GM18909 (cell line): ENCODE measurements at regions not wholly inside any gene's neighbourhood (a gene's known extent, or its start where the extent isn't known, plus 50 kb on each side); places are given as distances from the start of the nearest gene placed in this dataset.

Experiments used
- ATAC-seq: cut with Tn5 transposase; IDR thresholded peaks from one replicate; pipeline ENCODE4 v1.9.1; 2021; ENCODE audit warnings: mild to moderate bottlenecking; ENCODE audit not compliant: unreplicated experiment, poor library complexity

- ATAC-seq, result no peak
Observed at GRCh38 chr2:21468624-21469023, 344.9 kb downstream of the TDRD15 start.

DNA sequence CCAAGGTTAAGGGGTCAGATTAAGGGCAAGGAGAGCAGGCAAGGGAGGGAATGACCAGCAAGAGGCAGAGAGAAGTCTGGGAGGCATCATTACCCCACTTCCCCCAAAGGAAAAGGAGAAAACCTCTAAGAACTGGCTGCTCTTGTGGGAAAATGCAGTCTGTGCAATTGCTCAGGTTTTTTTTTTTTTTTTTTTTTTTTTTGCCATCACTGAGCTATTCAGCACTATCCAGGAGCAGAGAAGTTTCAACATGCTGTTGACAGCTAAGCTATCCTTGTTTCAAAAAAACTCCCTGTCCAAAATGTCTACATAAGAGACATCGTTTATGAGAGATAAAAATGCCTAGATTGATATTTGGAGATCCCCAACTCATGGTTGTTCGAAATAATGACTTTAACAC lies 345.4 kb downstream of the TDRD15 start:
- ATAC-seq, result no peak

DNA sequence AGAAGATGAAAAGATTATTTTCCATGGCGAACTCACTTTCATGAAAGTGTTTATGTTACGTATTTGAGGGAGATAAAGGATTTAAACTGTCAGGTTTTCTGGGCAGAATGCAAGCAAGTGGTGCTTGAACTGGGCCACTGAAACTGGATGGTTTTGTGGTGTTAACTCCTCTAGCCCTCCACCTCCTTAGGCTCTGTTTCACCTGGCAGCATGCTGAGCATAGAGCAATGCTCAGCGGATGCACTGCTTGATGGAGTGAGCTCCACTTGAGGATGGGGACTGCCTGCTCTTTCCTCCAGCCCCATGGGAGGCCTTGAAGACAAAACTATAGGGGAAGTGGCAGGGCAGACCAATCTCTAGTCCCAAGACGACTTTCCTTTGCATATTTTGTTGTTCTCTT lies 345.8 kb downstream of the TDRD15 start:
- no peak for ATAC-seq

DNA sequence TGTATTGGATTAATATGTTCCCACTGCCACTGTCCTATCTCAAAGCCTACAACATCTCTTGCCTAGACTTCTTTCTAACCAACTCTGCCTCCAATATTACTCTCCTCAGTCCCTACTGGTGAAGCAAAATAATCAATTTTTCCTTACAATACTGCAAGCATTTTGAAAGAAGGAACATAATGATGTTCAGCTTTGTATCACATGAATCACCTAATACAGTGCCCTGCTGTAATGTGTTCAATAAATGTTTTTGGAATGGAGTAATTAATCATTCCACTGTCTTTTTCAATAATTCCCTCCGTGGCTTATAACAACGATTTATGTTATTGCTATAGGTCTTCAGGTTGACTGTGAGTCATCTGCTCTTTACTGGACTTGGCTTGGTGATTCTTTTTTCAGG lies 356.4 kb downstream of the TDRD15 start:
- no peak for ATAC-seq

GRCh38 chr2:21484643-21485042 lies 360.9 kb downstream of the TDRD15 start:
- ATAC-seq, result no peak

DNA sequence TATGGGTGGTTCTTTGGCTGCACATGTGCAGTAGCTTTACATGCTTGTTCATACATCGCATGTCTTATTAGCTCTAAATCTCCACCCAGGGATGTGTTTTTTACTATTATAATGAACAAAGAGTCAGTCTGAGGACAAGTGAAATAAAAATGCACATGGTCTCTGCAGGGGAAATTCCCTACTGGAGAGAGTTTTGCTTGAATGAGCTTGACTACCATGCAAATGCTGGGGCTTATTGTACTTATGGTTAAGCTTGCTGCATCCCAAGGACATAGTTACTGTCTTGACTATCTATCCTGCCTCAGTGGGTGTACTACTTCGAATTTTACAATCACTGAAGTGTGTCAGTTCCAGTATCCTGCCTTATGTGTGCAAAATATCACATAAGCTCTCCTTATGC lies 362.7 kb downstream of the TDRD15 start:
- ATAC-seq, result no peak

DNA sequence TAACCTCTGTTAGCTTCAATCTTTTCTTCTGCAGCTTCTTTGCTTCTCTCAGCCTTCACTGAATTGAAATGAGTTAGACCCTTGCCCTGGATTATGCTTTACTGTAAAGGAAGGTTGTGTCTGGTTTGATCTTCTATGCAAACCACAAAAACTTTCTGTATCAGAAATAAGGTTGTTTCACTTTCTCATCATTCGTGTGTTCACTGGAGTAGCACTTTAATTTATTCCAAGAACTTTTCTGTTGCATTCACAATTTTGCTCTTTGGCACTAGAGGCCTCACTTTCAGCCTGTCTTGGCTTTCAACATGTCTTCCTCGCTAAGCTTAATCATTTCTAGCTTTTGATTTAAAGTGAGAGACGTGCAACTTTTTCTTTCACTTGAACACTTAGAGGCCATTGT lies 365.3 kb downstream of the TDRD15 start:
- no peak for ATAC-seq

DNA sequence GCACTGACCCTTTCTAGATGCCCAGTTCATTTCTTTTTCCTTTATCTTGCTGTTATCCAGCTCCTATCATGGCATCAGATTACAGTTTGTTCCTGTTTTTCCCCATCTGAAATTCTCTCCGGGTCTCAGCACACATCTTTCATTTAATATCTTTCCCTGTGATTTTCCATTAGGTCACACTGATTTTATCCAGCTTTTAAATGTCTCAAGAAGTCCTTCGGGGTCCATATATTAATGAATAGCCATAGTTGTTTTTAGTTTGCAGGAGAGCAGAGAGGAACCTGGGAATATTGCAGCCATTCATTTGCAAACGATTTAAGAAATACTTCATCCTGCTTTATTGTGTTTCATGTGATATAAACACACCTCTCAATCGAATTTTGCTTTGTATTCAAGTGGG lies 374.2 kb downstream of the TDRD15 start:
- ATAC-seq, result no peak

DNA sequence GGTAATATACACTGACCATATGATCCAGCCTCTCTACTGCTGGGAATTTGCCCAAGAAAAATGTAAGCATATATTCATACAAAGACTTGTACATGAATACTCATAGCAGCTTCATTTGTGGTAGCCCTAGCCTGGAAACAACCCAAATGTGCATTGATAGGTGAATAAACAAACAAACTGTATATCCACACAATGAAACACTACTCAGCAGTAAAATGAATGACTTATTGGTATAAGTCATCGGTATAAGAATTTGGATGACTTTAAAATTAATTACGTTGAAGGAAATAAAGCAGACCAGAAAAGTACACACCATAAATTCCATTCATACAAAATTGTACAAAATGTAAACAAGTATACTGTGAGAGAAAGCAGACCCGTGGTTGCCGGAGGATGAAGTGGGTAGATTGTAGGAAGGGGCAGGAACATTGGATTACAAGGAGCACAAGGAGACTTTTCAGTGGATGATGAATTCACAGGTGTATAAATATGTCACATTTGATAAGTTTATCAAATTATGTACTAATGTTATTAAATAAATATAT lies 376.7 kb downstream of the TDRD15 start:
- no peak for ATAC-seq

- no peak for ATAC-seq
Observed at GRCh38 chr2:21501376-21502027, 377.7 kb downstream of the TDRD15 start.

DNA sequence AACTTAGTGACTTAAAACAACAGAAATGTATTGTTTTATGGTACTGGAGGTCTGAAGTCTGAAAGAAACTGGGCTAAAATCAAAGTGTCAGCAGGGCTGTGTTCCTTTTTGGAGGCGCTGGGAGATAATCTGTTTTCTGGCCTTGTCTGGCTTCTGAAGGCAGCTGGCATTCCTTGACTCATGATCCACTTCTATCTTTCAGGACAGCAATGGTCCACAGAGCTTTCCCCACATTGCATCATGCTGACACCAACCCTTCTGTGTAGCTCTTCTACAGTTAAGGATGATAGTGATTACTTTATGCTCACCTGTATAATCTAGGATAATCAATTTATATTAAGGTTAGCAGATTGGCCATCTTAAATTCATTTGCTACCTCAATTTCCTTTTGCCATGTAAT lies 392.1 kb downstream of the TDRD15 start:
- ATAC-seq, result no peak

DNA sequence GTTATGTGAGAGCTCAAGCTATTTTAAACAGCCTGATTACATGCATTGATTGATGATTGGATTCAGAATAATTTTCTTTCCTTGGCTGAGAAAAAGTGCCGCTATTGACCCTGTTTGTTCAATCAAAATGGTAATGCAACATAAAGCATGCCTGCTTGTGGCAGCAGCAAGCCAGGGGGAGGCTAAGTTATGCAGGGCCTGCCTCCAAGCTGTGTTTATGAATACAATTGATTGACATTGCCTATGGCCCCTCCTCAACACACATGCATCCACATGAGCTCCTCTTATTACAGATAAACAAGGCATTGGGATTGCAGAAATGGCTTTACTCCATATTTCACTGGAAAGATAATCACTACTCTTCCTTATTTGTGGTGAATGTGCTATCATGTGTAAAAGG lies 395.6 kb downstream of the TDRD15 start:
- ATAC-seq, result no peak

DNA sequence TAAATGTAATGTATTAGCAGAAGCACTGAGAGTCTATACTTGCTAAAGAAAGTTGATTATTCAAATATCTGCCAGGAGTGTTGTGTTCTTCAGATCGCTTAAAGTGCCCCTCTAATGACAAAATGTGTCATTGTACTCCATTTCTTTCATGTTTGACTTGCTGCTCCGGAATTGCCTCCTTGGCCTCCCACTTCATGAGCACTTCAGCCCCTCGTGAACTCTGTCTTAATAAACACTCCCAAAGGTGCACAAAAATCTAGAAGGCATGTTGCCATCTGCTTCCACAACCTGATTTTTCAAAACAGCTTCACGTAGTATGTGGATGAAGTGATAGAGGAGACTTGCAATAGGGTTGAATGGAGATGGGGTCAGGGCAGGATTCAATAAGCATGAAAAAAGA lies 396.1 kb downstream of the TDRD15 start:
- ATAC-seq, result no peak

DNA sequence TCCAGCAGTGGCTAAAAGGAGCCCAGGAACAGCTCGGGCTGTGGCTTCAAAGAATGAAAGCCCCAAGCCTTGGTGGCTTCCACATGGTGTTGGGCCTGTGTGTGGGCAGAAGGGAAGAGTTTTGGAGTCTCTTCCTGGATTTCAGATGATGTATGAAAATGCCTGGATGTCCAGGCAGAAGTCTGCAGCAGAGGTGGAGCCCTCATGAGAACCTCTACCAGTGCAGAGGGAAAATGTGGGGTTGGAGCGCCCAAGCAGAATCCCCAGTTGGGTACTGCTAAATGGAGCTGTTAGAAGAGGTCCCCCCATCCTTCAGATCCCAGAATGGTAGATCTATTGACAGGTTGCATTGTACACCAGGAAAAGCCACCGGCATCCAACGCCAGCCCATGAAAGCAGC lies 412.1 kb downstream of the TDRD15 start:
- no peak for ATAC-seq

DNA sequence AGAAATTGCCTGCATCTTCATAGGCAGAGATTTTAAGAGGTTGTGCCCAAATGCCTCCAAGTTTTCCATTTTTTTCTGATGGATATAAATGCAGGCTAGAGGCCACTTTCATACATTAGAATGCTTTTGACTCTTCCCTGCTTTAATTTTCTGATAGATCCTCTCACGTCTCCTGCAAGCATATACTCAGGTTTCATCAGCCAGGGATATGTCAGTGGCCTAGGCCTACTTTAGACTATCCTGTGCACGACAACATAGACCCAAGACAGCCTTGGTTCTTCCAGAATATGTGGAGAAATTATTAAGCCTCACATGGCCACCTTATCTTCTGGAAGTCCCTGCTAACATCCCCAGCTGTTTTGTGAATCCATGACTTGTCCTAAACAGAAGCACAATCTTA lies 415.9 kb downstream of the TDRD15 start:
- ATAC-seq, result no peak

DNA sequence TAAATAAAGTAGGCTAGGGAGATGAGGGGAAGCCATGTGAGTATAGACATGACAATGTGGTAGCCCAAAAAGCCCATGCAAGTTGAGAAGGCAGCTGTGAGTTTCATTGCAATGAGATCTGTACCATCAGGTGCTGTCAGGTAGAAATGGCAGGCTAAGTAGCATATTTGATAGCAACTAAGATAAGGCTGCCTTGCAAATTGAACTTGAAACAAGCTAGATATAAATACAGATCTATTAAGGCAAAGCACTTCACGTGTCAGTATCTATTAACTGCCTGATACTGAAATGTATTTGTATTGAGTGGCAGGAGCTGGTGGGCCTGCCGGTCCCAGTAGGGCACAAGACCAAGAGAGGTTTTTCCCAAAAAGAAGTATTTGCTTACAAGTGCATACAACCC lies 419.9 kb downstream of the TDRD15 start:
- no peak for ATAC-seq

DNA sequence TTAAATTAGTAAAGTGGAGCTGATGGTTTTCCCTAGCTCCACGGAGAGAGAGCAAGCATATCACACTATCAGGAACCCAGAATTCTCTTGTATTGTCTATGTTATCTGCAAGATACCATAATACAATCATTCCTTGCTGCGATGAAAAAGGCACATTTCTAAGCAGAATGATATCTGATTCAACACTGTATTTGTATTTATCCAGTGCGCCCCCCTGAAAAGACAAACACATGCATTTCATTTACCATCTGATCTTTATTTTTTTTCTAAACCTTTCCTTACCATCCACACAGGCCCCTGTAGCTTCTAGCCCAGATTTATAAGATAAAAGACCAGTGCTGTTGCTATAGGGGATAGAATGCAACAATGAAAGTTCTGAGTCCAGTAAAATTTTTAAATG lies 420.6 kb downstream of the TDRD15 start:
- no peak for ATAC-seq

DNA sequence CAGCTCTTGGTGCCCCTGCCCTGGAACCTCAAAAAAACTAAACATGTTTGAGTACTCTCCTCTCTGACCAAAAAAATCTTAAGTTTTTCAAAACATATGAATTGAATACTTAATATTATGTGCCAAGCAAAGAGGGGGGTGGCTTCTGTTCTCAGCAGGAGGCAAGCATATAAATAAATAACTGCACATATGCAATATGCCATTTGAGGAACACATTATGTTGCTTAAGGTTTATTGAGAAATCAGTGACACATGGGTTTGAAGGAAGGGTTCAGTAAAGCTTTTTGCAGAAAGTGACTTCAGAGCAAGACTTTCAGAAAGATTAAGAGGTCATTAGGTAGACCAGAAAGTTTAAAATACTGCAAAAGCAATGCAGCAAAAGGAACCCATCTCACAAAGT lies 429.2 kb downstream of the TDRD15 start:
- ATAC-seq, result no peak

DNA sequence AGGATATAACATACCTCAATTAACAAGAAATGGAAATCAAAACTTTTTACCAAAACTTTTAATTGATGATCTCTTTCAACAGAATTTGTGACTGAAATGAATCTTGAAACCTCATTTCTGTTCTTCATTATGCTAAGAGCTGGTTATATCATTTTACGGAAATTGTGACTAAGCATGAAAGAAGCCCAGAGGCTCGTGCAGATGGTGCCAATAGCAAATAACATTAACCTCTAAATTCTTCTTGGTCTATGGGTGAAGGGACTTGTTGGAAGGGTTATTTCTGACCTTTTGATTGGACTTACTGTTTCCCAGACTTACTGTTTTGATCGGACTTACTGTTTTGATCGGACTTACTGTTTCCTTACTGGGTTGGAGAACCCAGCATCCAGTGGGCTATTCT lies 435.6 kb downstream of the TDRD15 start:
- ATAC-seq, result no peak

DNA sequence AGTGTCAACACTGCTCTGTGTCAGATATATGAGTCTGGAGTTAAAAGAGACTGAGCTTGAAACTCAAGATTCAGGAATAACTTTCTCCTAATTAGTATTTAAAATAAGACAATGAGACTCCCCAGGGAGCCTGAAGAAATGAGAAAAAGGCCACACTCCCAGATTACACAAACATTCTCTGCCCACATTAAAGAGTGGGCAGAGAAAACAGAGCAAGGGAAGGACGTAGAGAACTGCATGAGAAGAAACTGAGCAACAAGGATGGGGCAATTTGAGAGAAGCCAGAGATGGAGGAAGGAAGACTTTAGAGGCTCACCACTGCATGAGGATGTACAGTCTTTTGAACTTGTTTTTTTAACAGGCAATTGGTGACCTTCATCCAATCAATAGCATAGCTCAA lies 438.2 kb downstream of the TDRD15 start:
- ATAC-seq, result no peak

DNA sequence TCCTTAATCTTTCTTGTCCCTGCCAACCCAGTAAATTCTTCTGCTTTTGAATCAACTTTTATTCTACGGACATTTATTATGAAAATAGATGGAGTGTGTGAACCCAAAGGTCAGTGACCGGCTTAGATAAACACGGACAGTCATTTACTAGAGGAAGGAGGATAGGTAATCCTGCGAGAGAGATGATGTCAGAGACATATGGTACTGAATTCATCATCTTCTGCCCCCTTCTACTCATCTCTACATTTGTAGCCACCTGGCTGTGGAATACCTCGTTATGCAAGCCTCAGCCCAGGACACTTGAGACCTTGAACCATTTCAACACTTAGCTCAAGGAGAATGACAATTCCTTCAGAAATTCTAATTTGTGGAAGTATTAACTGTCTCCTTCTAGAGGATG lies 443.6 kb downstream of the TDRD15 start:
- ATAC-seq, result no peak

- ATAC-seq, result no peak
Observed at GRCh38 chr2:21571686-21572085, 447.9 kb downstream of the TDRD15 start.

- no peak for ATAC-seq
Observed at GRCh38 chr2:21580391-21580790, 456.6 kb downstream of the TDRD15 start.
